ENCODE measurements at regions not wholly inside any gene's neighbourhood (a gene's known extent, or its start where the extent isn't known, plus 50 kb on each side); places are given as distances from the start of the nearest gene placed in this dataset.

- TF ChIP-seq CTCF (IDR thresholded peaks at IDR 0.05) (no peak), SIN3A (IDR thresholded peaks at IDR 0.05; ENCODE audit: borderline replicate concordance, insufficient read depth, low read depth, low read length) (no peak), POLR2AphosphoS5 (IDR thresholded peaks at IDR 0.05; ENCODE audit: low read depth, low read length) (no peak), REST (IDR thresholded peaks at IDR 0.05; ENCODE audit: insufficient read depth in 1 of 2, low read depth in 2 of 2, low read length in 1 of 2) (no peak), TCF7L2 (IDR thresholded peaks at IDR 0.05; ENCODE audit: low read depth, low read length) (no peak)
Measured at GRCh38 chr10:90642650-90643049, 215.2 kb downstream of the HTR7 start.

Data from Panc1 (cell line).